ENCODE measurements at regions not wholly inside any gene's neighbourhood (a gene's known extent, or its start where the extent isn't known, plus 50 kb on each side); places are given as distances from the start of the nearest gene placed in this dataset.
A peak's percentile ranks its signal among the peaks of the same experiment; 100 is the strongest.

DNA sequence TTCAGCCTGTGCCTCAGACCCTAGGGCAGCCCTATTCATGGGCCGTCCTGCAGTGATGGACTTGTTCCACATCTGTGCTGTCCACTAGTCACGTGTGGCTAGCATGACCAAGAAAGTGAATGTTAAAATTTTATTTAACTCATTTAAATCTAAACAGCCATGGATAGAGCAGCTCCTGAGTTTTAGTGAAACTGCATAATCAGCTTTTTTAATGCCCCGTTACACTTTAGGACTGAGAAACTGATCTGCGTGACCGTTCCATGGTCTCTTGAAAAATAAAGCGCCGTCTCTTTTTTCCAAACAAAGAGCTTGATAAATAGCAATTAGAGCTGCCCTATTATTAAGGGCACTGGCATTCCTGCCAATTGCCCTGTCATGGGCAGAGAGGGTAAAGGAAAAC lies 76.5 kb upstream of the SNX19 start (continued):
- TF ChIP-seq SMAD4 (CRISPR knock-in tag; conservative IDR thresholded peaks at IDR 0.05) (no peak), CSDE1 (IDR thresholded peaks at IDR 0.05) (no peak), SETDB1 (IDR thresholded peaks at IDR 0.05; ENCODE audit: low read length) (no peak), SLC30A9 (CRISPR knock-in tag; IDR thresholded peaks at IDR 0.05) (no peak), MAFK (IDR thresholded peaks at IDR 0.05; ENCODE audit: low read length) (peak; percentile 47; the same call in 1 of the 2 replicates), FOXA3 (CRISPR knock-in tag; conservative IDR thresholded peaks at IDR 0.05 in 1 of 2, IDR thresholded peaks at IDR 0.05 in 1 of 2) (no peak), ZMIZ1 (IDR thresholded peaks at IDR 0.05; ENCODE audit: low read depth in 2 of 2, low read length in 2 of 2) (no peak)

DNA sequence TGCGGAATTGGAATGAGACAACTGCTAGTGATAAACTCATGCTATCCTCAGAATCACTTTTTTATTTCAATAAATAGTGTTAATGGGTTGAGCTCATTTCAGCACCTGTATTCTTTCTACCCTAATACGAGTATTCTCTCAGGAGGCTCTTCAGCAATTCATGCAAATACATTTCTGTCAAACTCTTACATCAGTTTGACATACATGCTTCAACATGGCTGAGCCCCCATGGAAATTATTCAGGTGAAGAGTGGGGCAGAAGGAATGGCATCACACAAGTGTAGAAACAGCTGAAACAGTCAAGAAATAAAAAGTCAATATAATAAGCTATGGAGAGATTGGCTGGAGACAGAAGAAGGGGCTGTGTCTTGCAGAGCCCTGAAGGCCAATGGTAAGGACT lies 77.8 kb upstream of the SNX19 start:
- Histone ChIP-seq H2AFZ (ENCODE audit: low read depth, low read length) (no peak overlapping the region), H3K4me3 (no peak overlapping the region), H3K4me1 (replicated peaks in 1 of 2; ENCODE audit: control insufficient read depth in 2 of 2, insufficient read depth in 2 of 2, low read length in 2 of 2) (no peaks in the 10 kb centered on the region), H3K9ac (ENCODE audit: insufficient read depth in 1 of 2, low read depth in 2 of 2, low read length in 2 of 2) (no peak overlapping the region), H3K4me2 (ENCODE audit: insufficient read depth, low read length) (no peak overlapping the region), H3K9me1 (ENCODE audit: control insufficient read depth, insufficient read depth, low read length) (no peaks in the 10 kb centered on the region), H3K27ac (ENCODE audit: extremely low read depth, low read depth, low read length) (no peak overlapping the region), H3K27me3 (ENCODE audit: control insufficient read depth in 2 of 2, insufficient read depth in 2 of 2, low read length in 2 of 2) (no peaks in the 10 kb centered on the region), H3K36me3 (ENCODE audit: control insufficient read depth, insufficient read depth, low read length) (no peaks in the 10 kb centered on the region), H3K9me3 (replicated peaks; ENCODE audit: control insufficient read depth, insufficient read depth, low read depth, low read length) (no peaks in the 10 kb centered on the region), H4K20me1 (replicated peaks; ENCODE audit: control insufficient read depth, insufficient read depth, low read length) (no peaks in the 10 kb centered on the region), H3K79me2 (ENCODE audit: control insufficient read depth, insufficient read depth, low read length) (no peaks in the 10 kb centered on the region)
- no peak for FAIRE-seq
- DNase-seq (ENCODE audit: extremely low read depth in 1 of 4, low spot score in 3 of 4): no peak
- CTCF ChIA-PET (ENCODE audit: low intra/inter-chr PET ratio): no interaction called here
- no TSS peak for BruUV-seq (replicated peaks)
- in situ Hi-C loops (cut with MboI) (no loop called here), intact Hi-C loops (cut with micrococcal nuclease) (no loop called here)
- ATAC-seq: no peak
- 0% methylated on average over 2 of the region's 2 CpGs for WGBS (ENCODE audit: insufficient coverage, low coverage, missing lambda C conversion rate)
- TF ChIP-seq CSDE1 (IDR thresholded peaks at IDR 0.05) (no peak), ZNF707 (CRISPR knock-in tag; conservative IDR thresholded peaks at IDR 0.05) (no peak), GTF2F1 (IDR thresholded peaks at IDR 0.05; ENCODE audit: low read depth, low read length) (no peak), THRA (IDR thresholded peaks at IDR 0.05) (no peak), HMG20B (CRISPR knock-in tag; IDR thresholded peaks at IDR 0.05) (no peak), HMBOX1 (IDR thresholded peaks at IDR 0.05) (no peak), ZNF644 (tag; IDR thresholded peaks at IDR 0.05; ENCODE audit: low read depth) (no peak), FOXK1 (CRISPR knock-in tag; IDR thresholded peaks at IDR 0.05; ENCODE audit: borderline replicate concordance) (no peak), TEAD2 (tag; IDR thresholded peaks at IDR 0.05) (no peak), SAP30 (IDR thresholded peaks at IDR 0.05; ENCODE audit: borderline replicate concordance, insufficient read depth, low read depth, low read length, poor library complexity, severe bottlenecking) (no peak), NONO (IDR thresholded peaks at IDR 0.05; ENCODE audit: low read depth in 2 of 2, low read length in 1 of 2) (no peak)
- POLR2A ChIA-PET: interaction anchor here (0.7 kb wide), 1 partner anchor 78 kb away, joined by 3 read pairs; no protein-coding TSS in a partner anchor

All from K562 (cell line).